ENCODE measurements at regions not wholly inside any gene's neighbourhood (a gene's known extent, or its start where the extent isn't known, plus 50 kb on each side); places are given as distances from the start of the nearest gene placed in this dataset.

DNA sequence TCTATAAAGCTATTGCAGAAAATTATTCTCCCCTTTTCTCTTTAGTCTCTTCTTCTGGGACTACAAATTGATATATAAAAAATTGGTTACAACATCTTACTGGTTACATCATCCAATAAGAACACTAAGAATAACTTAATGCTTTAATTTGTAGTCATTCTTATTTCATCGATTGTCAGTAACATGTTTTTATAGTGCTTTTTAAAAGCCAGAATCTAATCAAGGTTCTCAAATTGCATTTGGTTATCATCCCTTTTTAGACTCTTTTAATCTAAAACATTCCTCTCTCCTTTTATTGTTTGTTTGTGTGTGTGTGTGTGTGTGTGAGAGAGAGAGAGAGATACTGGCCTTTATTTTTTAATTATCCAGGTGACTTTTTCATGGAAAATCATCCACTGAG is 377.1 kb upstream of the MEIS1 start:
- no peaks in the 10 kb centered on the region for H3K4me1 ChIP-seq
- no peak overlapping the region for H3K27ac ChIP-seq
- TF ChIP-seq POLR2AphosphoS5 (IDR thresholded peaks at IDR 0.05) (no peak), EP300 (IDR thresholded peaks at IDR 0.05) (no peak), POLR2A (IDR thresholded peaks at IDR 0.05) (no peak)
- TF ChIP-seq, protein P1, sequence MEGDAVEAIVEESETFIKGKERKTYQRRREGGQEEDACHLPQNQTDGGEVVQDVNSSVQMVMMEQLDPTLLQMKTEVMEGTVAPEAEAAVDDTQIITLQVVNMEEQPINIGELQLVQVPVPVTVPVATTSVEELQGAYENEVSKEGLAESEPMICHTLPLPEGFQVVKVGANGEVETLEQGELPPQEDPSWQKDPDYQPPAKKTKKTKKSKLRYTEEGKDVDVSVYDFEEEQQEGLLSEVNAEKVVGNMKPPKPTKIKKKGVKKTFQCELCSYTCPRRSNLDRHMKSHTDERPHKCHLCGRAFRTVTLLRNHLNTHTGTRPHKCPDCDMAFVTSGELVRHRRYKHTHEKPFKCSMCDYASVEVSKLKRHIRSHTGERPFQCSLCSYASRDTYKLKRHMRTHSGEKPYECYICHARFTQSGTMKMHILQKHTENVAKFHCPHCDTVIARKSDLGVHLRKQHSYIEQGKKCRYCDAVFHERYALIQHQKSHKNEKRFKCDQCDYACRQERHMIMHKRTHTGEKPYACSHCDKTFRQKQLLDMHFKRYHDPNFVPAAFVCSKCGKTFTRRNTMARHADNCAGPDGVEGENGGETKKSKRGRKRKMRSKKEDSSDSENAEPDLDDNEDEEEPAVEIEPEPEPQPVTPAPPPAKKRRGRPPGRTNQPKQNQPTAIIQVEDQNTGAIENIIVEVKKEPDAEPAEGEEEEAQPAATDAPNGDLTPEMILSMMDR (IDR thresholded peaks at IDR 0.05), result no peak
- no peak overlapping the region for H3K4me3 ChIP-seq
- 59% methylated on average over 1 of the region's 1 CpG for WGBS
- no peaks in the 10 kb centered on the region for H3K36me3 ChIP-seq
- H3K27me3 ChIP-seq, result no peaks in the 10 kb centered on the region
- no peak for DNase-seq (ENCODE audit: low spot score in 2 of 2)
- no peaks in the 10 kb centered on the region for H3K9me3 ChIP-seq

DNA sequence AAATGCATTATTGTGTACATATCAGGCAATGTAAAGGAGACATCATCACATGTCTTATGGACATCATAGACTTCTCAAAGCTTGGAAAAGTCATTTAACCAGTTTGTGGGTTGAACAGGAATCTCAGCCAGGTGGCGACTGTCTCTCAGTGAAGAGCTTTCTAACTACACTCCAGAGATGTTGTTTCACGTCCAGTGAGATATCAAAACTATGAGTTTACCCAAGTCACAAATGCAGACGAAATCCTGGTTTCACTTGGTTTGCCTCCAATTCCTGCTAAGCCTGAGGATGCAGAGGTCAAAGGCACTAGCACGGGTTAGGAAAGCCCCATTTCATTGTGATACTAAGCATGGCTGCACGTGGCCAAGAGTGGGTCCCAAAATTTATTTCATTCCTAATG is 384.5 kb upstream of the MEIS1 start:
- no peaks in the 10 kb centered on the region for H3K36me3 ChIP-seq
- 67% methylated on average over 5 of the region's 5 CpGs for WGBS
- H3K4me1 ChIP-seq, result no peaks in the 10 kb centered on the region
- TF ChIP-seq POLR2A (IDR thresholded peaks at IDR 0.05) (no peak), POLR2AphosphoS5 (IDR thresholded peaks at IDR 0.05) (no peak), EP300 (IDR thresholded peaks at IDR 0.05) (no peak)
- TF ChIP-seq, protein P1 (IDR thresholded peaks at IDR 0.05), result no peak
- H3K9me3 ChIP-seq, result no peaks in the 10 kb centered on the region
- DNase-seq (ENCODE audit: low spot score in 2 of 2), result no peak
- H3K4me3 ChIP-seq, result no peak overlapping the region
- H3K27ac ChIP-seq, result no peak overlapping the region
- no peaks in the 10 kb centered on the region for H3K27me3 ChIP-seq

DNA sequence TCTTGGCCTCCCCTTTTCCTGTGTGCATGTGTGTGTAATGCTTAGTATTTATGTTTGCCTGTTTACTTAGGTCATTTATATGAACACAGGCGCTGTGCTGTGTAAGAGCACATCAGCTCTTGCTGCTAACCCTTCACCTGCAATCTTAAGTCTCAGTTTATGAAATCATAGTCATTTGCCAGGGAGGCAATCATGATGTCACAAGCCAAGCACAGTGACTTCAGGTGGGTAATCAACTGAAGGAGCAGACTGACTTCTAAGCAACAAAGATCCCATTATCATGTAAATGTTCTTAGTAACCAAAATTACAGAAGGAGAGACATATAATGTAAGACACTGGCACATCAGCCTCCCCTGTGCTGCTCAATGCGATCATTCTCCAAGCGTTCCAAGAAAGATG is 386.3 kb upstream of the MEIS1 start:
- 82% methylated on average over 3 of the region's 3 CpGs for WGBS
- Histone ChIP-seq H3K9me3 (no peaks in the 10 kb centered on the region), H3K36me3 (no peaks in the 10 kb centered on the region), H3K27ac (no peak overlapping the region), H3K27me3 (no peaks in the 10 kb centered on the region), H3K4me3 (no peak overlapping the region), H3K4me1 (no peaks in the 10 kb centered on the region)
- DNase-seq (ENCODE audit: low spot score in 2 of 2), result no peak
- TF ChIP-seq POLR2AphosphoS5 (IDR thresholded peaks at IDR 0.05) (no peak), POLR2A (IDR thresholded peaks at IDR 0.05) (no peak), EP300 (IDR thresholded peaks at IDR 0.05) (no peak)
- TF ChIP-seq, protein P1 (IDR thresholded peaks at IDR 0.05), result no peak

DNA sequence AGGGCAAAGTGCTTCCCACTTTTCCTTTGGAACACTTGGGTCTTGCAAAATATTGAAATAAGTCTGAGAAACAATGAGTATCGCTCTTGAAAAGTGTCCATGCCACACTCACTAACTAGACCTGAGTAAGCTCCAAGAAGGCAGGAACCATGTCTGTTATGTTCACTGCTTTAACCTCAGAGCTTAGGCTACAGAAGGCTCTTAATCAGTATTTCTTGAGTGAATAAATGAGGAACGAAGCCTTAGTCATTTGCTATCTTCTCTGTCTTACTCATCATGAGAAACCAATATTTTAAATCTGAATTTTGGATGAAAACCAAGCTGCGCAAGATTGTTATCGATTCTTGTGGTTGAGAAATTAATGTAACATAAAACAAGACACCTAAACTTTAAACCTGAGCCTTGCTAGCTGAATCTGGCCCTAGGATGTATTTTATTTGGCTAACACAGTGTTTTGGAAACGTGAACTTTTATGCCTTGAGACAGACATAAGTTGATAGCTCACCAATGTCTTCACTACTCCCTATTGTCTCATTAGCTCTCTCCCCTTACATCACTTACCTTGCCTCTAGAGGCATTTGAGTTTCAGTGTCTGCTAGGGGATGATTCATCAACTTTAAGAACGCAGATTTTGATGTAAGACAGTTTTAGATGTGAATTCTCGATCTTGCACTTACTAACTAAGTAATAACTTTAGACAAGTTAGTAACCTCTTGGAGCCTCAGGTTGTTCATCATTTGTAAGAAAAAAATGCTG is 392.8 kb upstream of the MEIS1 start:
- no peak for TF ChIP-seq EP300 (IDR thresholded peaks at IDR 0.05)
- no peak for TF ChIP-seq POLR2A (IDR thresholded peaks at IDR 0.05)
- TF ChIP-seq, protein P1 (IDR thresholded peaks at IDR 0.05), result no peak
- no peak for TF ChIP-seq POLR2AphosphoS5 (IDR thresholded peaks at IDR 0.05)
- H3K4me3 ChIP-seq, result no peak overlapping the region
- H3K36me3 ChIP-seq, result no peaks in the 10 kb centered on the region
- no peaks in the 10 kb centered on the region for H3K27me3 ChIP-seq
- no peak for DNase-seq (ENCODE audit: low spot score in 2 of 2)
- no peak overlapping the region for H3K27ac ChIP-seq
- WGBS, result 60% methylated on average over 7 of the region's 7 CpGs
- H3K9me3 ChIP-seq, result no peaks in the 10 kb centered on the region
- H3K4me1 ChIP-seq, result no peaks in the 10 kb centered on the region

DNA sequence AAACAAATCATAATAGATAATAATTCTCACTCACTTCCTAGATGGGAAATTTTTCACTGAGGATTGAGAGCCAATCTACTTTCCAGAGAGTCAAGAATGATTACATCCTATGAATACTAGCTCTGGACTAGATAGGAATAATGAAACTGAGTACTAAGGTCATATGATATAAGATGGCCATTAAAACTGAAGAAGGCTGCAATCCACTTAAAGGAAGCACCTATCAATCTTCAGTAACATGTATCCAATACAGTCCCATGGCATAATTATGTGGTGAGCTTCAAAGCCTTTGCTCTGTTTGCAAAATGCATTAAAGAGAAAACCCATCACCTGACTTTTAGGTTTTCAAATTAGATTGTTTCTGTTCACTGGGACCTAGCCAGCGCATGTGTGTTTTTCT is 398.0 kb upstream of the MEIS1 start:
- H3K27me3 ChIP-seq, result no peaks in the 10 kb centered on the region

More for the DNA sequence above, 398.0 kb upstream of the MEIS1 start:
- Histone ChIP-seq H3K4me1 (no peaks in the 10 kb centered on the region), H3K9me3 (no peaks in the 10 kb centered on the region), H3K36me3 (no peaks in the 10 kb centered on the region), H3K27ac (no peak overlapping the region), H3K4me3 (no peak overlapping the region)
- TF ChIP-seq POLR2AphosphoS5 (IDR thresholded peaks at IDR 0.05), result no peak
- no peak for TF ChIP-seq EP300 (IDR thresholded peaks at IDR 0.05)
- no peak for TF ChIP-seq POLR2A (IDR thresholded peaks at IDR 0.05)
- TF ChIP-seq, protein P1 (IDR thresholded peaks at IDR 0.05), result no peak
- no peak for DNase-seq (ENCODE audit: low spot score in 2 of 2)
- WGBS, result 100% methylated on average over 1 of the region's 1 CpG

Data from suprapubic skin (tissue), 4 donors.